ENCODE measurements at regions not wholly inside any gene's neighbourhood (a gene's known extent, or its start where the extent isn't known, plus 50 kb on each side); places are given as distances from the start of the nearest gene placed in this dataset.

- DNase-seq: no peak
Observed at GRCh38 chr5:105453216-105453807, 1890.7 kb upstream of the NUDT12 start.

DNA sequence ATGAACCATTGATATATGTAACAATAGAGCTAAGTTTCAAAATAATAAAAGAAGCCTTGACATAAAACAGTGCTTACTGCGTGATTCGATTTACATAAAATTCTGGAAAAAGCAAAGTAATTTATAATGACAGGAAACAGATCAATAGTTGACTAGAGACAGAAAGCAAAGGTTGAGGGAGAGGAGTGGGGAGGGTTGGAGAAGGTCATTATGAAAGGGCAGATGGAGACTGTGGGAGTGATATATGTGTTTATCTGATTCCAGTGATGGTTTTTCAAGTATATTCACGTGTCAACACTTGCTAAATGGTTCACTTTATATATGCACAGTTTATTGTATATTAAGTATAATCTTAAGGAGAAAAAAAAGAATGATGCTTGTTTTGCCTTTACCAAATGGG, 1885.7 kb upstream of the NUDT12 start:
- no peak for DNase-seq

DNA sequence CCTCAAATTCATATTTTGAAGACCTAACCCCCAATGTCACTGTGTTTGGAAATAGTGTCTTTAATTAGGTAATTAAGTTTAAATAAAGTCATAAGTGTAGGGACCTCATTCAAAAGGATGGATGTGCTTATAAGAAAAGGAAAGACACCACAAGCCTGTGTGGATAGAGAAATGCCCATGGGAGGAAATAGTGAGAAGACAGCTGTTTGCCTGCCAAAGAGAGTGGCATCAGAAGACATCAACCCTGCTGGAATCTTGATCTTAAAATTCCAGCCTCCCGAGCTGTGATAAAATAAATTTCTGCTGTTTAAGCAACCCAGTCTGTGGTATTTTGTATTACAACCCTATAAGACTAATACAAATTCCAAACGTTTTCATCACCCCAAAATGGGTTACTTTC, 1867.9 kb upstream of the NUDT12 start:
- DNase-seq: no peak

DNA sequence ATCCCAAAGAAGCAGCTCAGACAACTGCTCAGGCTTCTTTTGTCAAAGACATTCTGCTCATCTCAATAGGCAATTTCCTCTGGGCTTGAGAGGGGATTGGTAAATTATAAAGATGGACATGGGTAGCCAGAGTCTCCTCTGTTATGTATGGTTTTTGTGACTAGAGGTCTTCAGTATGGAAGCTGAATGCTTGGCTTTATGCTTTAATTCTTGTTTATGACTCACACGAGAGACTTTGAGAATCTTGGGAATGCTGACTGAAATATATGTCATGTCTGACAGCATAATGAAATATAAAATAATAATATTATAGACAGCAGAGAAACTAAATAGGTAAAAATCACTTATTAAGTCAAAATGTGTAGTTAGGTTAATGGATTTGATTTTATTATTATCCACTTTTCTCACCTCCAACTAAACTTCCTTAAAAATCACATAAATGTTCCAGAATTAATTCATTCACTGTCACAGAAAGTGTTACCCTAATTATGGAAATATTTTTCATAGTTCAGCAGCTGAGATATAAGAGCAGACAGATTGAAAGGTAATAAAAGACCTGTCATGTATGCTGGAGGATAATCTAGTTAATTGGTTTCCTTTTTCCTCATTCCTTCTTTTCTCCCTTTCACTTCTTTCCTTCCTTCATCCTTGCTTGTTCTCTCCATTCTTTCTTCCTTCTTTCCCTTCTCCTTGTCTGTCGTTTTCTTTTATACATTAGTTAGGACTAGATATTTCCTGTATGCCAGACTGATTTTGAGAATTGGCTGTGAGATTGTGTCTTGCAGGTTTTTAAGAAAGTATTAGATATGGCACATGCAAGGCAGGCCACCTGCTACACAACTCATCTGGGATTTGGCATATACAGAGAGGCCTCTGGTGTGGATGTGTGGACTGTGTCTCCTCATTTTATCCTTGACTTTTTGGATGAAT, 1866.1 kb upstream of the NUDT12 start:
- no peak for DNase-seq

DNA sequence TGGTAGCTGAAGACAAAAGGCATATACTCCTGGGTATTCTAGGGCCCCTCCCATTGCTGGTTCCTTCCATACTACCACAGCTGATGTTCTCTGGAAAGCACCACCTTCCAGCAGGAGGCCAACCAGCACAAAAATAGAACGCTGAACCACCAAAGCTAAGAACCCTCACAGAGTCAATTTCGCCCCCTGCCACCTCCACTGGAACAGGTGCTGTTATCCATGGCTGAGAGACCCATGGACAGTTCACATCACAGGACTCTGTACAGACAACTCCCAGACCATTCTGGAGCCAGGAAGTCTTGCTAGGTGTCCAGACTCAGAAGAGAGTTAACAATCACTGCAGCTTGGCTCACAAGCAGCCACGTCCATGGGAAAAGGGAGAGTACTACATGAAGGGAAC, 1851.5 kb upstream of the NUDT12 start:
- no peak for DNase-seq

GRCh38 chr5:105413406-105413990, 1850.9 kb upstream of the NUDT12 start:
- no peak for DNase-seq

DNA sequence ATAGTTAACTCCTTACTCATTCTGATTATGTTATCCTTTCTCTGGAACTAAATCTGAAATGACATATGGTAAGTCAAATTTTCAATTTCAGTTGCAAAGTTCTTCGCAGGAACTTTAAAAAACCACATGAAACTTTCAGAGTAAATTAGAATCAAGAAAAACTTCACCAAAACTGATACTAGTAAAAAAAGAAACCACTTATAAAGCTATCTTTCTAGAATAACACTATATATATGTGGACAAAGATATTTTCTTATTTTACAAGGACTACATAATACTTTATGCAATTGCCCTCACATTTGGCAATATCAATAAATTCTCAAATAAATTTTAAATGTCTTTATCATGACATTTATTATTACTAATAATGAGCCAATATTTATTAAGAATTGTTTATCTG, 1847.1 kb upstream of the NUDT12 start:
- DNase-seq: no peak

DNA sequence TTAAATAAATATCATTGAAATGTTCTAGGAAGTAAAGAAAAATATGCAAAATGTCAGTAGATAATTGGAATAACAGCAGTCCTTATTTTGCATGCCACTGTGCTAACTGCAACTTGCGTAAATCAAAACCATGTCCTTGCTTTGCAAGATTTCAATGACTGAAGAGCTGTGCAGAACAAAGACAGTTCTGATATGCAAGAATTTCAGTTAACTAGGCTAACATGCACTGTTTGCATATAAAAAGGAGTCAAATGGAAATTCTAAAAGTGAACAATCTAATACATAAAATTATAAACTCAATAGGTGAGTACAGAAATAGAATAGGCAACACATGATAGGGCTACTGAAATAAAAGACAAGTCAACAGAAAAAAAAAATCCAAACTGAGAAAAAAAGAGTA, 1844.6 kb upstream of the NUDT12 start:
- no peak for DNase-seq

DNA sequence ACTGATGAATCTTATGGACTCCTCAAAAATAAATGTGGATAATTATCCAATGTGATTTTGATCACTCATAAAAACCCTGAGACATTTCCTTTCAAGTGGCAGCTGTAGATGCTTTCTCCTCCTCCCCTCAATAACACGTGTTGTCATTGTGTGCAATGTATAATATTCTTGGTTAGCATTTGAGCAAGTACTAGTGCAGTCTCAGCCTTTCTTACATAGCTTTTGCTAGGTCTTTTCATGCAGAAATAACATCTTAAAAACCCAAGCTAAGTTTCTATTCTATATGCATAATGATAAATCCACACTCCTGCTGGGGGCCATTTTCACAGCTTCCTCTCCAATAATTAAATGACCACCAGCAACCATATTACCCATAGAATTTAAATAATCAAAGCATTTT, 1835.2 kb upstream of the NUDT12 start:
- DNase-seq: no peak

DNA sequence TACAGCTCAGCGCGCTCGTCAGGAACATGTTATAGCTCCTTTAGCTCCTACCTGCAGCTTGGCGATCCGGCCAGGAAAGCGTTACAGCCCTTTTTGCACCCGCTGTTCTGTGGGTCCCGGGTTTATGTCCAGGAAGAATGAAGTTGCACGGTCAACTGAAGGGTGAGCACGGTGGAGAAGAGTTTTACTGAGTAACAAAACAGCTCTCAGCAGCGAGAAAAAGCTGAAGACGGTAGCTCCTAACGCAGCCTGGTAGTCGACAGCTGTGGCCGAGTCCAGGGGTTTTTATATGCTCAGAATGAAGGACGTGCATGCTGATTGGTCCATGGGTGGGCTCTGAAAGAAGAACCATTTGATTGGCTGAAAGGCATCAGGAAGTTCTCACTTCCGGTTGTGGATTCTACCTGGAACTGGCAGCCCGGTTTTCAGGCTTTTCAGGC, 1830.1 kb upstream of the NUDT12 start:
- no peak for DNase-seq

- DNase-seq: no peak
Observed at GRCh38 chr5:105392122-105392709, 1829.6 kb upstream of the NUDT12 start.

- DNase-seq: no peak
Observed at GRCh38 chr5:105380126-105380525, 1817.5 kb upstream of the NUDT12 start.

GRCh38 chr5:105371169-105371568, 1808.6 kb upstream of the NUDT12 start:
- no peak for DNase-seq

DNA sequence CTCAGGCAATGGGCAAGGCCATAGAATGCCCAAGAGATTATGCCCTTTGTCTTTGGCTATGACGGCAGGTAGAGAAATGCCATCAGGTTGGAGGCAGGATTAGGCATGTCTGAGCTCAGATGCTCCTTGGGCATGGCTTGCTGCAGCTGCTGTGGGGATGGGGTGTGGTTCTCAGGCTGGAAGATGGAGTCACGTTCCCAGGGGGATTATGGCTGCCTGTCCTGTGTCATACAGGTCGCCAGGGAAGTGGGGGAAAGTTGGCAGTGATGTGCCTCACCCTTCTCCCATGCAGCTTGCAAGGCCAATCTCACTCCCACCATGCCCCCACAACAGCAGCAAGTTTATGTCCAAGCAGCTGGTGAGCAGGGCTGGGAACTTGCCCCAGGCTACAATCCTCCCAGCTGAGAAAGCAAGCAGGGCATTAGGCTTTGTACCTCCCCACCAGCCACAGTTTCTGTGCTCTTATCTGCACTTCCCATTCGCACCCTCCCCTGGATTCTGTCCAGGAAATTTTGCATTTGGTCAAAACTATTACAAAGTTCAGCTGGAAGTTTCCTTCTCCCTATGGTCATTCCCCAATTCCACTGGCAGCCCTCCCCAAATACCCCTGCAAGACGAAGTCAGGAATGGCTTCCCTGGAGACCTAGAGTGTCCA, 1788.0 kb upstream of the NUDT12 start:
- DNase-seq: no peak

- DNase-seq: no peak
Observed at GRCh38 chr5:105331558-105331957, 1769.0 kb upstream of the NUDT12 start.

GRCh38 chr5:105330185-105330584, 1767.6 kb upstream of the NUDT12 start:
- no peak for DNase-seq

DNA sequence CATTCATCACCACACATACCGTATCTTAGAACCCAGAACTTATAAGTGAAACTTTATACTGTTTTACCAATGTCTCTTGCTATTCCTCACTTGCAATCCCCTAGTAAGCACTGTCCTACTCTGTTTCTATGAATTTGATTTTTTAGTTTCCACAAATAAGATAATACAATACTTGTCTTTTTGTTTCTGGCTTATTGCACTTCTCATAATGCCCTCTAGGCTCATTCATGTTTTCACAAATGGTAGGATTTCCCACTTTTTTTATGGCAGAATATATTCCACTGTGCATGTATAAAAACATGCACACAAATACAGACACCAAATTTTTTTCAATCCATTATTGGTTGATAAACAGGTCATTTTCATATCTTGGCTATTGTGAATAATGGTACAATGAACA, 1742.3 kb upstream of the NUDT12 start:
- no peak for DNase-seq

- no peak for DNase-seq
Observed at GRCh38 chr5:105288946-105289345, 1726.4 kb upstream of the NUDT12 start.

GRCh38 chr5:105283134-105283533, 1720.5 kb upstream of the NUDT12 start:
- DNase-seq: no peak

- no peak for DNase-seq
Observed at GRCh38 chr5:105274079-105274478, 1711.5 kb upstream of the NUDT12 start.

GRCh38 chr5:105263515-105263914, 1700.9 kb upstream of the NUDT12 start:
- DNase-seq: no peak

GRCh38 chr5:105259581-105260217, 1697.1 kb upstream of the NUDT12 start:
- DNase-seq: no peak

DNA sequence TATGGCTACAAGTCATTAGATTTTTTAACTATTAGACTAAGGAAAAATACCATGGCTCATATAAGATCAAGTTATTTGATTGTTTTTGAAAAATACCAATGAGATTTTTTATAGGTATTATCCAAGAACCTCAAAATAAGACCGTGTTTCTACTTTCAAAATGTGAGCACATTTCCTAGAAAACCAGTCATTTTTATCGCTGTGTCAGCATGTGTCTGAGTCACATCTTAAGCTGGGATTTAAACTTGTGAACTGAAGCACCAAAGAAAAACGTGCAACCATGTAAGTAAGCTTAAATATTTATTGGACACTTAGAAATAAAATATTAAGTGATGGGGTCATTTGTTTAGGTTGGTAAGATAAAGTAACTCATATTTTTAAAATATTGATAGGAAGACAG, 1676.0 kb upstream of the NUDT12 start:
- DNase-seq: no peak
